GM12878 (cell line): ENCODE measurements at regions not wholly inside any gene's neighbourhood (a gene's known extent, or its start where the extent isn't known, plus 50 kb on each side); places are given as distances from the start of the nearest gene placed in this dataset.

Experiments
- ATAC-seq: fragments of 200-7000 bp; cut with Tn5 transposase; 3 replicates; pipeline ENCODE4 v1.9.1; 2020; ENCODE audit warnings: mild to moderate bottlenecking, moderate library complexity
- BruUV-seq: library from RNA; stranded (reverse); fragments of 400-500 nt; replicated peaks from 2 replicates; lab custom pipeline; 2021; lab: Mats Ljungman, UMichigan
- CTCF ChIA-PET: fragments of 300-600 bp; sonication (Branson Sonifier 250); formaldehyde crosslinking; extraction: SDS; loops from one replicate; lab custom pipeline; 2021; ENCODE audit warnings: inconsistent platforms; lab: Yijun Ruan, JAX
- POLR2A ChIA-PET: fragments of 350-600 bp; formaldehyde crosslinking; extraction: SDS; loops from one replicate; lab custom pipeline; 2021; ENCODE audit warnings: inconsistent platforms; lab: Charles Lee
- RAD21 ChIA-PET: fragments of 300-600 bp; sonication (Branson Sonifier 250); formaldehyde crosslinking; loops from one replicate; lab custom pipeline; 2023; ENCODE audit warnings: antibody characterized with exemption; ENCODE audit not compliant: unreplicated experiment; lab: Charles Lee
- SMC1A ChIA-PET: fragments of 300-600 bp; sonication (Branson Sonifier 250); formaldehyde crosslinking; loops from one replicate; lab custom pipeline; 2023; ENCODE audit not compliant: unreplicated experiment, uncharacterized antibody; lab: Charles Lee
- DNase-seq: peaks from one replicate; pipeline ENCODE4 v3.0.0-alpha.2; 2011; ENCODE audit warnings: low read depth, low spot score
- FAIRE-seq: peaks from 3 replicates; lab custom pipeline; 2011; peaks lifted over from hg19 to GRCh38; lab: Jason Lieb, UNC
- H2AFZ ChIP-seq: 2 replicates; pipeline ENCODE4 v1.6.0; 2011; ENCODE audit warnings: low read depth, low read length, control low read depth; ENCODE audit not compliant: control insufficient read depth
- H3K27ac ChIP-seq: 2 replicates; pipeline ENCODE4 v1.5.1; 2011; ENCODE audit warnings: control low read depth; ENCODE audit not compliant: control insufficient read depth, insufficient read depth
- H3K27me3 ChIP-seq, 2 experiments: replicated peaks in 1 of 2; 2 replicates each; pipeline versions ENCODE4 v1.6.0 to v1.6.1; 2011; ENCODE audit warnings: low read length in 1 of 2; ENCODE audit not compliant: control insufficient read depth in 2 of 2, insufficient read depth in 2 of 2
- H3K36me3 ChIP-seq, 2 experiments: 2 replicates each; pipeline ENCODE4 v1.5.1; 2011; ENCODE audit warnings: low read length in 1 of 2; ENCODE audit not compliant: control insufficient read depth in 2 of 2, insufficient read depth in 2 of 2
- H3K4me1 ChIP-seq: 2 replicates; pipeline ENCODE4 v1.6.1; 2011; ENCODE audit warnings: mild to moderate bottlenecking, low read length, moderate library complexity, mixed read lengths; ENCODE audit not compliant: control insufficient read depth, insufficient read depth
- H3K4me2 ChIP-seq: 2 replicates; pipeline ENCODE4 v1.6.0; 2011; ENCODE audit warnings: control low read depth; ENCODE audit not compliant: control insufficient read depth, insufficient read depth
- H3K4me3 ChIP-seq: fragments of 200-600 bp; sonication (generic); 2 replicates; pipeline ENCODE4 v1.5.1; 2016
- H3K79me2 ChIP-seq: 2 replicates; pipeline ENCODE4 v1.6.0; 2011; ENCODE audit warnings: low read length; ENCODE audit not compliant: control insufficient read depth, insufficient read depth
- H3K9ac ChIP-seq: 2 replicates; pipeline ENCODE4 v1.8.0; 2011; ENCODE audit warnings: low read length, control low read depth, mixed read lengths; ENCODE audit not compliant: control insufficient read depth, insufficient read depth
- H3K9me3 ChIP-seq: replicated peaks from 3 replicates; pipeline ENCODE4 v1.5.1; 2011; ENCODE audit warnings: mild to moderate bottlenecking, low read length; ENCODE audit not compliant: control insufficient read depth, insufficient read depth
- H4K20me1 ChIP-seq: 2 replicates; pipeline ENCODE4 v1.6.0; 2011; ENCODE audit not compliant: control insufficient read depth, insufficient read depth
- IKZF1 ChIP-seq: fragments of 450-650 bp; conservative IDR thresholded peaks from 2 replicates; pipeline ENCODE4 v1.6.1; 2017; ENCODE audit warnings: antibody characterized with exemption, mild to moderate bottlenecking
- MLLT1 ChIP-seq: fragments of 450-650 bp; IDR thresholded peaks from 2 replicates; pipeline ENCODE4 v1.6.1; 2016; ENCODE audit warnings: mild to moderate bottlenecking
- RELA ChIP-seq: fragments of 450-650 bp; IDR thresholded peaks from 2 replicates; pipeline ENCODE4 v1.8.0; 2014; ENCODE audit warnings: borderline replicate concordance; ENCODE audit not compliant: partially characterized antibody
- ZNF217 ChIP-seq: fragments of 450-650 bp; IDR thresholded peaks from 2 replicates; pipeline ENCODE4 v1.6.1; 2017; ENCODE audit warnings: antibody characterized with exemption, mild to moderate bottlenecking
- WGBS: methylation state at CpG from one replicate; pipeline ENCODE4 v1.1.6; 2016; ENCODE audit warnings: low lambda C conversion rate; ENCODE audit not compliant: insufficient replicate concordance, insufficient coverage; ENCODE audit errors: missing lambda C conversion rate; 5-methylcytosine and 5-hydroxymethylcytosine counted together
- in situ Hi-C: fragments of 300-500 bp; cut with MboI; formaldehyde crosslinking; loops from 9 replicates; pipeline ENCODE4 v1.14.3; 2018; ENCODE audit warnings: mixed read lengths
- intact Hi-C: fragments of 100-400 bp; cut with micrococcal nuclease; formaldehyde crosslinking; loops from one replicate; pipeline ENCODE4 v1.14.2; 2022; ENCODE audit not compliant: unreplicated experiment
- TF ChIP-seq, protein P1 (sequence below): fragments of 450-650 bp; IDR thresholded peaks from 2 replicates; pipeline ENCODE4 v1.6.1; 2017; ENCODE audit warnings: antibody characterized with exemption, mild to moderate bottlenecking, moderate library complexity

DNA sequence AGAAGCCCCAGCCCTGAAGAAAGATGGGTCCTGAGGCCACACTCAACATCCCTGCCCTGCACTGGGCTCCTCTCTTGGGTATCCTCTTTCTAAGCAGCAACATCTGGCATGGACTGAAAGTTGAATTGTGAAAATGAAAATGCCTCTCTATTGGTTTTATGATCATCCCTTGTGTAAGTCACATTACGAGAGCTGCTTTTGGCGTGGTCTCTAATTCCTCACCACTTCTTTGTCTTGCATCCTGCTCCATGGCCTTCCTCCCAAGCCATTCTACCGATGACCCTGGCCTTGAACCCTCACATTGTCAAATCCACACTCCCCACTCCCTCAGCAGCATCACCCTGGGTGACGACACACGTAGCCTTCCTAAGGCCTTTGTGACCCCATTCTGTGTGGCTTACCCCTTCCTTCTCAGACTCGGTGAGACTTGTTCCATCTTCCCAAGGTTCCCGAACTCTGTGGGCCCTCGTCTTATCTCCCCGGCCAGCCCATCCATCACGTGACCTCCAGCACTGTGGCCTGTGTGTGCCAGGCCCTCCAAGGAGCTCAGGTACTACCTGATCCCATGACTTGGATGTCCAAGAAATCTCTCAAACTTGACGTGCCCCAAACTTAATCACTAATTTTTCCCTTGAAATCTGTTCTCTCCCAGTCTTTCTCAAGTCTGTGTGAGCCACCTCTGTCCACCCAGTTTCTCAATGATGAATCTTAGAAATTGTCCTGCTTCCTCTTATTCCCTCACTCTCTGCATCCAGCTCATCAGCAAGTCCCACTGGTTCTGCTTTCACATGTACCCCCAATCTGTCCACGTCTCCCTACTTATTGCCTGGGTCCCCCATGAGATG, 194.7 kb upstream of the HS6ST1 start:
- in situ Hi-C loops (no loop called here), intact Hi-C loops (no loop called here)
- Histone ChIP-seq H3K4me3 (no peak overlapping the region), H3K27me3 (0 out of 4 replicates have a peak, but pooled peaks cover 0 to 3% of the 10 kb centered on the region in 2 experiments), H3K9me3 (no peaks in the 10 kb centered on the region), H3K27ac (no peak overlapping the region), H2AFZ (no peak overlapping the region), H3K9ac (no peak overlapping the region), H3K79me2 (no peaks in the 10 kb centered on the region), H3K36me3 (no peaks in the 10 kb centered on the region), H4K20me1 (no peaks in the 10 kb centered on the region), H3K4me2 (no peak overlapping the region), H3K4me1 (no peaks in the 10 kb centered on the region)
- POLR2A ChIA-PET, result no interaction called here
- no TSS peak for BruUV-seq
- TF ChIP-seq, protein P1, sequence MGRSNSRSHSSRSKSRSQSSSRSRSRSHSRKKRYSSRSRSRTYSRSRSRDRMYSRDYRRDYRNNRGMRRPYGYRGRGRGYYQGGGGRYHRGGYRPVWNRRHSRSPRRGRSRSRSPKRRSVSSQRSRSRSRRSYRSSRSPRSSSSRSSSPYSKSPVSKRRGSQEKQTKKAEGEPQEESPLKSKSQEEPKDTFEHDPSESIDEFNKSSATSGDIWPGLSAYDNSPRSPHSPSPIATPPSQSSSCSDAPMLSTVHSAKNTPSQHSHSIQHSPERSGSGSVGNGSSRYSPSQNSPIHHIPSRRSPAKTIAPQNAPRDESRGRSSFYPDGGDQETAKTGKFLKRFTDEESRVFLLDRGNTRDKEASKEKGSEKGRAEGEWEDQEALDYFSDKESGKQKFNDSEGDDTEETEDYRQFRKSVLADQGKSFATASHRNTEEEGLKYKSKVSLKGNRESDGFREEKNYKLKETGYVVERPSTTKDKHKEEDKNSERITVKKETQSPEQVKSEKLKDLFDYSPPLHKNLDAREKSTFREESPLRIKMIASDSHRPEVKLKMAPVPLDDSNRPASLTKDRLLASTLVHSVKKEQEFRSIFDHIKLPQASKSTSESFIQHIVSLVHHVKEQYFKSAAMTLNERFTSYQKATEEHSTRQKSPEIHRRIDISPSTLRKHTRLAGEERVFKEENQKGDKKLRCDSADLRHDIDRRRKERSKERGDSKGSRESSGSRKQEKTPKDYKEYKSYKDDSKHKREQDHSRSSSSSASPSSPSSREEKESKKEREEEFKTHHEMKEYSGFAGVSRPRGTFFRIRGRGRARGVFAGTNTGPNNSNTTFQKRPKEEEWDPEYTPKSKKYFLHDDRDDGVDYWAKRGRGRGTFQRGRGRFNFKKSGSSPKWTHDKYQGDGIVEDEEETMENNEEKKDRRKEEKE, result no peak
- no peak for TF ChIP-seq IKZF1
- TF ChIP-seq ZNF217, result no peak
- no peak for TF ChIP-seq MLLT1
- TF ChIP-seq RELA, result no peak
- ATAC-seq (peak; percentile 44), FAIRE-seq (no peak), DNase-seq (no peak)
- WGBS, result 53% methylated on average over 12 of the region's 12 CpGs
- SMC1A ChIA-PET, result no interaction called here
- RAD21 ChIA-PET, result no interaction called here
- CTCF ChIA-PET, result no interaction called here
